Esophagus muscularis mucosa (tissue), 4 donors: ENCODE measurements at regions not wholly inside any gene's neighbourhood (a gene's known extent, or its start where the extent isn't known, plus 50 kb on each side); places are given as distances from the start of the nearest gene placed in this dataset.

Source experiments
- DNase-seq: peaks from one replicate; pipeline ENCODE4 v3.0.0-alpha.2; 2017; ENCODE audit errors: extremely low spot score
- H3K27ac ChIP-seq, 4 donors: fragments of 200-600 bp; sonication (generic); replicated peaks in 1 of 4; 1 replicate in 3 of 4; 2 replicates in 1 of 4; pipeline ENCODE4 v1.5.1; 2016 to 2019; ENCODE audit warnings: mild to moderate bottlenecking in 1 of 4
- H3K27me3 ChIP-seq, 4 donors: fragments of 200-600 bp; sonication (generic); one replicate each; pipeline versions ENCODE4 v1.5.1 to v1.6.0; 2016 to 2019
- H3K36me3 ChIP-seq, 4 donors: fragments of 200-600 bp; sonication (generic); one replicate each; pipeline ENCODE4 v1.5.1; 2016 to 2019
- H3K4me1 ChIP-seq, 4 donors: fragments of 200-600 bp; sonication (generic); one replicate each; pipeline ENCODE4 v1.5.1; 2016 to 2019
- H3K4me3 ChIP-seq, 4 donors: fragments of 200-600 bp; sonication (generic); 1 replicate in 2 of 4; 2 replicates in 2 of 4; pipeline ENCODE4 v1.5.1; 2016 to 2019; ENCODE audit warnings: mild to moderate bottlenecking in 4 of 4, moderate library complexity in 1 of 4
- H3K9me3 ChIP-seq, 4 donors: fragments of 200-600 bp; sonication (generic); 1 replicate in 3 of 4; 2 replicates in 1 of 4; pipeline ENCODE4 v1.5.1; 2016 to 2019
- CTCF ChIP-seq, 3 experiments: fragments of 200-600 bp in 2 of 3; fragments of 450-650 bp in 1 of 3; sonication (generic) in 2 of 3; IDR thresholded peaks; one replicate each; pipeline ENCODE4 v1.5.1; 2017 to 2019; ENCODE audit warnings: antibody characterized with exemption in 3 of 3, mild to moderate bottlenecking in 2 of 3, moderate library complexity in 1 of 3
- EP300 ChIP-seq: sonication (generic); formaldehyde crosslinking; IDR thresholded peaks from one replicate; pipeline ENCODE4 v1.6.1; 2017; ENCODE audit warnings: antibody characterized with exemption
- POLR2A ChIP-seq: fragments of 450-650 bp; IDR thresholded peaks from one replicate; pipeline ENCODE4 v1.6.1; 2017; ENCODE audit warnings: antibody characterized with exemption, moderate library complexity, mild to moderate bottlenecking, low read depth
- POLR2AphosphoS5 ChIP-seq, 2 donors: sonication (generic); formaldehyde crosslinking; IDR thresholded peaks; one replicate each; pipeline ENCODE4 v1.6.1; 2017; ENCODE audit warnings: antibody characterized with exemption in 2 of 2
- WGBS: methylation state at CpG from one replicate; pipeline ENCODE4 v1.1.5; 2018; 5-methylcytosine and 5-hydroxymethylcytosine counted together
- intact Hi-C: fragments of 100-400 bp; cut with DNase I; formaldehyde crosslinking; loops from one replicate; pipeline ENCODE4 v1.15.1; 2023

- intact Hi-C loops = no loop called here
- DNase-seq = no peak
- H3K4me3 ChIP-seq = no peak overlapping the region
- no peaks in the 10 kb centered on the region for H3K36me3 ChIP-seq
- no peak overlapping the region for H3K27ac ChIP-seq
- no peaks in the 10 kb centered on the region for H3K9me3 ChIP-seq
- no peaks in the 10 kb centered on the region for H3K27me3 ChIP-seq
- H3K4me1 ChIP-seq = no peaks in the 10 kb centered on the region
- TF ChIP-seq EP300 (no peak), POLR2AphosphoS5 (IDR thresholded peaks at IDR 0.05) (no peak), CTCF (IDR thresholded peaks at IDR 0.05) (no peak), POLR2A (no peak)
These were observed 152.8 kb upstream of the LYPLAL1 start for GRCh38 chr1:219020846-219021245.

GRCh38 chr1:219027146-219027673, 146.5 kb upstream of the LYPLAL1 start:
- Histone ChIP-seq H3K27me3 (no peaks in the 10 kb centered on the region), H3K9me3 (no peaks in the 10 kb centered on the region), H3K4me3 (no peak overlapping the region), H3K27ac (no peak overlapping the region), H3K36me3 (no peaks in the 10 kb centered on the region), H3K4me1 (no peaks in the 10 kb centered on the region)
- intact Hi-C loops = no loop called here
- 86% methylated on average over 4 of the region's 4 CpGs for WGBS
- TF ChIP-seq POLR2AphosphoS5 (IDR thresholded peaks at IDR 0.05) = no peak
- no peak for TF ChIP-seq CTCF (IDR thresholded peaks at IDR 0.05)
- no peak for TF ChIP-seq POLR2A
- TF ChIP-seq EP300 = no peak
- no peak for DNase-seq

- no peak overlapping the region for H3K4me3 ChIP-seq
- no peaks in the 10 kb centered on the region for H3K27me3 ChIP-seq
- no peaks in the 10 kb centered on the region for H3K36me3 ChIP-seq
- H3K4me1 ChIP-seq = no peaks in the 10 kb centered on the region
- TF ChIP-seq POLR2AphosphoS5 (IDR thresholded peaks at IDR 0.05) (no peak), CTCF (IDR thresholded peaks at IDR 0.05) (no peak), EP300 (no peak), POLR2A (no peak)
- no peak overlapping the region for H3K27ac ChIP-seq
- intact Hi-C loops = no loop called here
- no peaks in the 10 kb centered on the region for H3K9me3 ChIP-seq
- no peak for DNase-seq
These were observed 141.9 kb upstream of the LYPLAL1 start for GRCh38 chr1:219031809-219032208.

GRCh38 chr1:219038398-219038797, 135.3 kb upstream of the LYPLAL1 start:
- TF ChIP-seq EP300 (no peak), POLR2A (no peak), CTCF (IDR thresholded peaks at IDR 0.05) (no peak), POLR2AphosphoS5 (IDR thresholded peaks at IDR 0.05) (no peak)
- intact Hi-C loops = no loop called here
- Histone ChIP-seq H3K27ac (no peak overlapping the region), H3K4me1 (no peaks in the 10 kb centered on the region), H3K36me3 (no peaks in the 10 kb centered on the region), H3K4me3 (no peak overlapping the region), H3K9me3 (no peaks in the 10 kb centered on the region), H3K27me3 (no peaks in the 10 kb centered on the region)
- WGBS = 82% methylated on average over 2 of the region's 2 CpGs
- no peak for DNase-seq

GRCh38 chr1:219039017-219039681, 134.5 kb upstream of the LYPLAL1 start:
- whole genome bisulfite sequencing = 84% methylated on average over 8 of the region's 8 CpGs
- Histone ChIP-seq H3K4me1 (no peaks in the 10 kb centered on the region), H3K9me3 (no peaks in the 10 kb centered on the region), H3K27me3 (no peaks in the 10 kb centered on the region), H3K4me3 (no peak overlapping the region), H3K36me3 (no peaks in the 10 kb centered on the region), H3K27ac (no peak overlapping the region)
- no peak for DNase-seq
- TF ChIP-seq POLR2A = no peak
- no peak for TF ChIP-seq EP300
- no peak for TF ChIP-seq POLR2AphosphoS5 (IDR thresholded peaks at IDR 0.05)
- no peak for TF ChIP-seq CTCF (IDR thresholded peaks at IDR 0.05)
- intact Hi-C loops = no loop called here
